Mesenchymal stem cell (in vitro differentiated cells and primary cell): ENCODE measurements at regions not wholly inside any gene's neighbourhood (a gene's known extent, or its start where the extent isn't known, plus 50 kb on each side); places are given as distances from the start of the nearest gene placed in this dataset.

Experiments
- DNase-seq: peaks from one replicate; pipeline ENCODE4 v3.0.0-alpha.2; 2013
- H2AFZ ChIP-seq: one replicate; pipeline ENCODE4 v1.6.1; 2013; ENCODE audit warnings: low read depth, mild to moderate bottlenecking, control low read depth, inconsistent platforms, low read length, moderate library complexity
- H2AK5ac ChIP-seq: 2 replicates; pipeline ENCODE4 v1.6.1; 2013; ENCODE audit warnings: low read length, moderate library complexity, mild to moderate bottlenecking, inconsistent platforms; ENCODE audit not compliant: severe bottlenecking
- H2BK120ac ChIP-seq: one replicate; pipeline ENCODE4 v1.6.1; 2013; ENCODE audit warnings: low read depth, mild to moderate bottlenecking, inconsistent platforms, low read length, moderate library complexity
- H2BK12ac ChIP-seq, 2 experiments: one replicate each; pipeline ENCODE4 v1.6.1; 2013; ENCODE audit warnings: inconsistent platforms in 2 of 2, low read length in 2 of 2, mild to moderate bottlenecking in 2 of 2, moderate library complexity in 2 of 2, control low read depth in 1 of 2
- H2BK15ac ChIP-seq: one replicate; pipeline ENCODE4 v1.6.1; 2013; ENCODE audit warnings: mild to moderate bottlenecking, low read depth, inconsistent platforms; ENCODE audit not compliant: poor library complexity, severe bottlenecking
- H2BK5ac ChIP-seq: 2 replicates; pipeline ENCODE4 v1.6.1; 2013; ENCODE audit warnings: low read depth, mild to moderate bottlenecking, low read length, control low read depth, inconsistent platforms; ENCODE audit not compliant: poor library complexity, severe bottlenecking
- H3K14ac ChIP-seq, 2 experiments: one replicate each; pipeline ENCODE4 v1.6.1; 2013; ENCODE audit warnings: inconsistent platforms in 2 of 2, low read length in 2 of 2, control low read depth in 1 of 2, mild to moderate bottlenecking in 1 of 2, moderate library complexity in 1 of 2
- H3K18ac ChIP-seq, 2 experiments: one replicate each; pipeline ENCODE4 v1.6.1; 2013; ENCODE audit warnings: inconsistent platforms in 2 of 2, low read length in 2 of 2, control low read depth in 1 of 2, low read depth in 1 of 2, mild to moderate bottlenecking in 1 of 2
- H3K23ac ChIP-seq, 2 experiments: one replicate each; pipeline ENCODE4 v1.6.1; 2013; ENCODE audit warnings: inconsistent platforms in 2 of 2, low read length in 2 of 2, mild to moderate bottlenecking in 2 of 2, moderate library complexity in 2 of 2, control low read depth in 1 of 2
- H3K27ac ChIP-seq: 2 replicates; pipeline ENCODE4 v1.5.1; 2013; ENCODE audit warnings: mild to moderate bottlenecking, moderate library complexity, low read length, control low read depth, inconsistent platforms; ENCODE audit not compliant: poor library complexity, severe bottlenecking
- H3K27me3 ChIP-seq, 2 experiments: 2 replicates each; pipeline versions ENCODE4 v1.6.1 to v1.7.0; 2013; ENCODE audit warnings: low read length in 2 of 2, mild to moderate bottlenecking in 2 of 2, moderate library complexity in 2 of 2, control low read depth in 1 of 2, inconsistent platforms in 1 of 2; ENCODE audit not compliant: control insufficient read depth in 1 of 2, insufficient read depth in 1 of 2
- H3K36me3 ChIP-seq, 2 experiments: 2 replicates each; pipeline versions ENCODE4 v1.6.1 to v1.7.0; 2013; ENCODE audit warnings: low read length in 2 of 2, control low read depth in 1 of 2, inconsistent platforms in 1 of 2, low read depth in 1 of 2, mild to moderate bottlenecking in 1 of 2; ENCODE audit not compliant: insufficient read depth in 2 of 2, control insufficient read depth in 1 of 2
- H3K4ac ChIP-seq, 2 experiments: one replicate each; pipeline ENCODE4 v1.6.1; 2013; ENCODE audit warnings: inconsistent platforms in 2 of 2, low read length in 2 of 2, mild to moderate bottlenecking in 2 of 2, moderate library complexity in 2 of 2, control low read depth in 1 of 2, low read depth in 1 of 2
- H3K4me1 ChIP-seq: 2 replicates; pipeline ENCODE4 v1.6.1; 2013; ENCODE audit warnings: low read depth, low read length, control low read depth; ENCODE audit not compliant: control insufficient read depth, insufficient read depth
- H3K4me2 ChIP-seq: 2 replicates; pipeline ENCODE4 v1.6.1; 2013; ENCODE audit warnings: low read length, mild to moderate bottlenecking, inconsistent platforms; ENCODE audit not compliant: poor library complexity, severe bottlenecking
- H3K4me3 ChIP-seq, 2 experiments: 2 replicates each; pipeline versions ENCODE4 v1.5.1 to v1.7.0; 2013; ENCODE audit warnings: low read length in 2 of 2, mild to moderate bottlenecking in 2 of 2, control low read depth in 1 of 2, low read depth in 1 of 2; ENCODE audit not compliant: insufficient read depth in 1 of 2
- H3K79me1 ChIP-seq: replicated peaks from 2 replicates; pipeline ENCODE4 v1.6.1; 2013; ENCODE audit warnings: mild to moderate bottlenecking, control low read depth, low read length, inconsistent platforms; ENCODE audit not compliant: poor library complexity, severe bottlenecking
- H3K9ac ChIP-seq: 2 replicates; pipeline ENCODE4 v1.7.0; 2013; ENCODE audit warnings: mild to moderate bottlenecking, low read length, moderate library complexity
- H3K9me3 ChIP-seq: 2 replicates; pipeline ENCODE4 v1.7.0; 2013; ENCODE audit warnings: mild to moderate bottlenecking, low read length; ENCODE audit not compliant: control insufficient read depth
- H4K8ac ChIP-seq: one replicate; pipeline ENCODE4 v1.6.1; 2013; ENCODE audit warnings: inconsistent platforms, mild to moderate bottlenecking, low read length, moderate library complexity
- H4K91ac ChIP-seq: one replicate; pipeline ENCODE4 v1.6.1; 2013; ENCODE audit warnings: mild to moderate bottlenecking, low read length, inconsistent platforms
- WGBS: methylation state at CpG from one replicate; pipeline ENCODE4 v1.1.7; 2013; ENCODE audit warnings: mixed read lengths; 5-methylcytosine and 5-hydroxymethylcytosine counted together

DNA sequence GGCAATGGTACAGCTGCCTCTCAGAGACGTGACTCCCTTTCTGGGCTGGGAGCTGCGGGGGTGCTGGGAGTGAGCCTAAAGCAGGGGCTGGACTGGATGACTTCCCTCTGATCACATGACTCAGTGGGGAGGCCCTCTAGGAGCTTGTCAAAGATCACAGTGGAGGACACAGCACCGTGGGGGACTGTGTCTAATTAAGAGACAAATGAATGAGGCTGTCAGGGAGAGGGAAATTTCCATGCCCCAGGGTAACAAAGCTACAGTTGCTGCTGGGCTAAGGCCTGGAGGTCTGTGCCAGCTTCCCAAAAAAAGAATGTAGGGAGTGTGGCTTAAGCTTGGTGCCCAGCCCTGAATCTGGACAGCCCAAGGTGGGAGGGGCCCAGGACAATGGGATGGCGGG lies 262.8 kb upstream of the PLET1 start:
- no peak overlapping the region for H3K4me2 ChIP-seq
- no peaks in the 10 kb centered on the region for H3K36me3 ChIP-seq
- H4K91ac ChIP-seq = peak overlapping the region; percentile 61
- no peaks in the 10 kb centered on the region for H3K79me1 ChIP-seq
- H2BK12ac ChIP-seq = peak overlapping the region in 1 of 2 experiments; percentile 61
- H3K23ac ChIP-seq = no peak overlapping the region
- peak overlapping the region in 1 of 2 experiments; percentile 33 for H3K18ac ChIP-seq
- no peaks in the 10 kb centered on the region for H3K9me3 ChIP-seq
- no peak overlapping the region for H3K4ac ChIP-seq
- peak; percentile 24 for DNase-seq
- no peak overlapping the region for H2AK5ac ChIP-seq
- no peak overlapping the region for H3K4me3 ChIP-seq
- H3K27ac ChIP-seq = no peak overlapping the region
- no peak overlapping the region for H3K14ac ChIP-seq
- H3K27me3 ChIP-seq = peaks cover 0 to 9% of the 10 kb centered on the region in 2 experiments
- H2BK5ac ChIP-seq = no peak overlapping the region
- H3K9ac ChIP-seq = no peak overlapping the region
- H2BK120ac ChIP-seq = peak overlapping the region; percentile 61
- H2BK15ac ChIP-seq = peak overlapping the region; percentile 83
- WGBS = 38% methylated on average over 4 of the region's 4 CpGs
- H2AFZ ChIP-seq = peak overlapping the region; percentile 58
- no peaks in the 10 kb centered on the region for H3K4me1 ChIP-seq
- peak overlapping the region; percentile 41 for H4K8ac ChIP-seq

DNA sequence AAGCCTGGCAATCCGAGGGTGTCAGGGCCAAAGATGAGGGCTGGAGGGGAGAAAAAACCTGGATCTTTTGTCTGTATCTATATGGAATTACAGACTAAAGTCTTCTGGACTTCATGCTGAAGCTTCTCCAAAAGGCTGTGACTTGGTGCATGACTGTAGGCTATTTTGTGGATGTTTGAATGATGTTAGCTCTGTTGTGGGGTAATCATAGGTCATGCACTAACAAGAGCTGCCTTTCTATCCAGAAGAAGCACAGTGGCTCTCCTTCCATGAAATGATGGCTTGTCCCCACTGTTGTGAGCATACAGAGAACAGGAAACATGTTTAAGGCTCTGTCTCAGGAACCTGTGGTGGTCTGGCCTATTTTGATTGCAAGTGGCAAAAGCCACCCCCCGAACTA lies 263.3 kb upstream of the PLET1 start:
- Histone ChIP-seq H3K14ac (no peak overlapping the region), H2AFZ (no peak overlapping the region), H3K27me3 (peaks cover 0 to 9% of the 10 kb centered on the region in 2 experiments), H3K27ac (no peak overlapping the region), H4K91ac (peak overlapping the region; percentile 56), H3K4ac (no peak overlapping the region), H2BK15ac (no peak overlapping the region), H3K9me3 (no peaks in the 10 kb centered on the region), H2BK5ac (no peak overlapping the region), H3K36me3 (no peaks in the 10 kb centered on the region), H3K4me3 (no peak overlapping the region), H3K9ac (no peak overlapping the region), H3K23ac (no peak overlapping the region), H4K8ac (no peak overlapping the region), H3K4me1 (no peaks in the 10 kb centered on the region), H3K4me2 (no peak overlapping the region), H2AK5ac (no peak overlapping the region), H2BK120ac (peak overlapping the region; percentile 61), H2BK12ac (peak overlapping the region in 1 of 2 experiments; percentile 68), H3K18ac (no peak overlapping the region), H3K79me1 (no peaks in the 10 kb centered on the region)
- peak; percentile 19 for DNase-seq
- 61% methylated on average over 2 of the region's 2 CpGs for WGBS

DNA sequence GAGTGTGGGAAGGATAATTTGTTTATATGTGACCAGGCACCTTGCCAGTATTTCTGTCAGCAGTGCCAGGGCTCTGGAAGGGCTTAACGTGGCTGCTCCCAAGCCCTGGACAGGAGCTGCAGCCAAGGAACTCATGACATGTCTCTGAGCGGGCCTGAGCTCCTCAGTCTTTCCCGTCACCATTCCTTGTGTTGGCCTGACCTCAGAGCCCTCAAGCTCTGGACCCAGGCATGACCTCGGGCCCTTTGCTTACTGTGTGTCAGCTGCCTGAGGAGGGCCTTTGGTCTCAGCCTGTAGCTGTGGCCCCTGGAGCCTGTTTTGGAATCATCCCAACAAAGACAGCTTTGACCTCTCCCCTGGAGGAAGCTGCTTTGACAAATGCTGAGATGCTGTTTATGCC lies 264.1 kb upstream of the PLET1 start:
- H4K8ac ChIP-seq = no peak overlapping the region
- no peak overlapping the region for H3K9ac ChIP-seq
- H3K4me3 ChIP-seq = no peak overlapping the region
- no peak overlapping the region for H3K18ac ChIP-seq
- no peaks in the 10 kb centered on the region for H3K36me3 ChIP-seq
- no peak overlapping the region for H2AFZ ChIP-seq
- H2AK5ac ChIP-seq = no peak overlapping the region
- H3K23ac ChIP-seq = no peak overlapping the region
- no peak overlapping the region for H3K4me2 ChIP-seq
- H3K27me3 ChIP-seq = peaks cover 0 to 9% of the 10 kb centered on the region in 2 experiments
- 55% methylated on average over 4 of the region's 4 CpGs for WGBS
- DNase-seq = peak; percentile 58
- H3K9me3 ChIP-seq = no peaks in the 10 kb centered on the region
- no peak overlapping the region for H4K91ac ChIP-seq
- no peak overlapping the region for H2BK12ac ChIP-seq
- H3K79me1 ChIP-seq = no peaks in the 10 kb centered on the region
- no peak overlapping the region for H3K4ac ChIP-seq
- H2BK15ac ChIP-seq = no peak overlapping the region
- no peaks in the 10 kb centered on the region for H3K4me1 ChIP-seq
- no peak overlapping the region for H2BK5ac ChIP-seq
- no peak overlapping the region for H2BK120ac ChIP-seq
- H3K14ac ChIP-seq = no peak overlapping the region
- H3K27ac ChIP-seq = no peak overlapping the region

DNA sequence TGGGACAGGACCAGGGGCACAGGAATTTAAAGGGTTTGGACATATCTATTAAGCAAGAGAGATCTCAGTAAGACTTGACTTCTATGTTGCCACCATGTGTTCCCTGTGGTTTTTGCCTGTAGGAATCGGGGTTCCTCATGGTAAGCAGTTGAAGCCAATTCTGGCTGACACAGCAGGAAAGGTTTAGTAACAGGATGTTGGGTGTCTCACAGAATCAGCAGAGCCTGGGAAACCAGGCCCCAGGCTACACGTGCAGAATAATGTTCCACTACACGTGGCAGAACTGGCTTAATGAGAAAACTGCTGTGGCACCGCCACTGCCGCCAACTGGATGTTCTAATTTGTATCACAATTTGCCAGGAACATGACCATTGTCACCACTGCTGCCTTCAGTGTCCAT lies 264.6 kb upstream of the PLET1 start:
- no peaks in the 10 kb centered on the region for H3K9me3 ChIP-seq
- no peak overlapping the region for H3K27ac ChIP-seq
- H3K4me3 ChIP-seq = no peak overlapping the region
- H4K8ac ChIP-seq = no peak overlapping the region
- no peaks in the 10 kb centered on the region for H3K36me3 ChIP-seq
- no peak overlapping the region for H2BK15ac ChIP-seq
- peaks cover 0 to 9% of the 10 kb centered on the region in 2 experiments for H3K27me3 ChIP-seq
- 66% methylated on average over 5 of the region's 5 CpGs for WGBS
- no peak overlapping the region for H2BK120ac ChIP-seq
- H2BK12ac ChIP-seq = peak overlapping the region; percentile 38 to 49
- peak; percentile 86 for DNase-seq
- no peak overlapping the region for H3K9ac ChIP-seq
- peak overlapping the region in 1 of 2 experiments; percentile 72 for H3K18ac ChIP-seq
- no peak overlapping the region for H2AK5ac ChIP-seq
- no peak overlapping the region for H3K23ac ChIP-seq
- no peak overlapping the region for H4K91ac ChIP-seq
- no peak overlapping the region for H2BK5ac ChIP-seq
- H3K14ac ChIP-seq = no peak overlapping the region
- no peak overlapping the region for H3K4ac ChIP-seq
- no peaks in the 10 kb centered on the region for H3K4me1 ChIP-seq
- H2AFZ ChIP-seq = no peak overlapping the region
- H3K4me2 ChIP-seq = no peak overlapping the region
- H3K79me1 ChIP-seq = no peaks in the 10 kb centered on the region
